ENCODE measurements at regions not wholly inside any gene's neighbourhood (a gene's known extent, or its start where the extent isn't known, plus 50 kb on each side); places are given as distances from the start of the nearest gene placed in this dataset.

DNA sequence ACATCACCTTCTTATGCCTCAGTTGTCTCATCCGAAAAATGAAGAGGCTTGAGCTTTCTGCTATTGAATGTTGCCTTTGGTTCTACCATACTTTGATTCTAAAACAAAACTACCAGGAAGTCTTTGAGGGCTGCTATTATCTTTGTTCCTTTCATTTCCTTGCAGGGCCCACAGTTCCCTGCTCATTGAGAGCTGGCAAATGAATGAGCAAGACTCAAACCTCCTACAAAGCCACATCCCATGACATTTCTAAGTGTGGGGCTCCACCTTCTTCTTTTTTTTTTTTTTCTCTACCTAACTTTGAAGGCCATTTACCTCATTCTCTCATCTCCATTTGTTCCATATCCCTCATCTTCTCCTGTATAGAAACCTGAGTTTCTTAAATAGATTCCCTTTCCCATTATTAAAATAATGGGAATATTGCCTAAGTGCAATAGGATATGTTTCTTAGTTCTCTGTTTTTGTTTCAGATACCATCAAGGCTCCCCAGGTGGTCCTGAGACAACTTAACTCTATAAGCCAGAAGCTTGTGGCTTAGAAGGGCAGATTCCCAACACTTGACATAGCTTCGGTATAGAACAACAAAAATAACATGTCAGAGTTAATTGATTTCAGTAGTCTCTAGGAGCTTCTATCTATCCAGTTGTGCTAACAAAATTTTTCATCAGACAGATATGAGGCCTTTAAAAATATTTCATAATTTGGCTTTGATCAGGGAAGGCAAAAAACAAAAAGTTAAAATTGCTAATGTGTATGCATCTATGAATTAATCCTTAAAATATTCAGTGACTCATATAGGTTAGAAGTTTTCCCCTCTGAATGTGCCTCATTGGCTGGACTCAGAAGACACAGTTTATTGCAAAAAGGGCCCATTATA is 951.6 kb downstream of the TUSC7 start:
- DNase-seq (ENCODE audit: low read depth in 1 of 2, low spot score in 1 of 2), result peak in 1 of 2 donors; percentile 14
- Histone ChIP-seq H3K36me3 (no peaks in the 10 kb centered on the region), H3K27me3 (no peaks in the 10 kb centered on the region), H3K9me3 (ENCODE audit: low read depth) (no peaks in the 10 kb centered on the region), H3K27ac (no peak overlapping the region), H3K4me3 (no peak overlapping the region), H3K4me1 (ENCODE audit: low read depth) (peaks cover 6% of the 10 kb centered on the region)
- TF ChIP-seq, protein P1, sequence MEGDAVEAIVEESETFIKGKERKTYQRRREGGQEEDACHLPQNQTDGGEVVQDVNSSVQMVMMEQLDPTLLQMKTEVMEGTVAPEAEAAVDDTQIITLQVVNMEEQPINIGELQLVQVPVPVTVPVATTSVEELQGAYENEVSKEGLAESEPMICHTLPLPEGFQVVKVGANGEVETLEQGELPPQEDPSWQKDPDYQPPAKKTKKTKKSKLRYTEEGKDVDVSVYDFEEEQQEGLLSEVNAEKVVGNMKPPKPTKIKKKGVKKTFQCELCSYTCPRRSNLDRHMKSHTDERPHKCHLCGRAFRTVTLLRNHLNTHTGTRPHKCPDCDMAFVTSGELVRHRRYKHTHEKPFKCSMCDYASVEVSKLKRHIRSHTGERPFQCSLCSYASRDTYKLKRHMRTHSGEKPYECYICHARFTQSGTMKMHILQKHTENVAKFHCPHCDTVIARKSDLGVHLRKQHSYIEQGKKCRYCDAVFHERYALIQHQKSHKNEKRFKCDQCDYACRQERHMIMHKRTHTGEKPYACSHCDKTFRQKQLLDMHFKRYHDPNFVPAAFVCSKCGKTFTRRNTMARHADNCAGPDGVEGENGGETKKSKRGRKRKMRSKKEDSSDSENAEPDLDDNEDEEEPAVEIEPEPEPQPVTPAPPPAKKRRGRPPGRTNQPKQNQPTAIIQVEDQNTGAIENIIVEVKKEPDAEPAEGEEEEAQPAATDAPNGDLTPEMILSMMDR (IDR thresholded peaks at IDR 0.05; ENCODE audit: low read depth, low read length), result no peak

DNA sequence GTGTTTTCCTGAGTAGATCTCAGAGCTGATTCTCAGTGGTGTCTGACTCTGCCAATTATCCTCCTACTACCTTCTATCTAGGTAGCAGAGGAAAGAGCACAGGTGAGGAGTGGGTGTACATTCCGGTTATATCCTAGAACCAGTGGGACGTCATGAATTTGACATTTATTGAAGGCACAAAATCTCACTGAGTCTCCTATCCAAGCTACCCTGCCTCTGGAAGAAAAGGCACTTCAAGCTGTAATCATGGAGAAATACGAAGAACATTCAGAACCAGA is 952.2 kb downstream of the TUSC7 start:
- H3K4me1 ChIP-seq (ENCODE audit: low read depth), result peaks cover 12% of the 10 kb centered on the region
- TF ChIP-seq, protein P1 (IDR thresholded peaks at IDR 0.05; ENCODE audit: low read depth, low read length), result no peak
- no peak for DNase-seq (ENCODE audit: low read depth in 1 of 2, low spot score in 1 of 2)
- H3K9me3 ChIP-seq (ENCODE audit: low read depth), result no peaks in the 10 kb centered on the region
- no peak overlapping the region for H3K4me3 ChIP-seq
- no peaks in the 10 kb centered on the region for H3K36me3 ChIP-seq
- no peaks in the 10 kb centered on the region for H3K27me3 ChIP-seq
- H3K27ac ChIP-seq, result no peak overlapping the region

DNA sequence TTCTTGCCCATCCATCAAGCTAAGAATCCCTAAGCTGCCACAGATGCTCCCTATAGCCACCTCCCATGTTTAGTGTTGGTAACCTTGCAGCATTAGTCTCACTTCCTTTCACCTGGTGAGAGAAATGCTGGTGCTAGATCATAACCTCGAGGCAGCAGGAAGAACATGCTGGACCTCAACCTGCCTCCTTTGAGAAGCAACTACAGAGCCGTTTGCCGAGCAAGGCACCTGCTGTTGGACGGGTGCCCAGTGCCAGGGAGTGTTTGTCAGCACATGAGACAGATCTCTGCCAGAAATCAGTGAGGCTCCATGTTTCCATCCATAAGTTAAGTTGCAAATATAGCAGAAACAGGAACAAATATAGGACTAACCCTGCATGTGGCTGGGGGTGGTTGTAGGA is 955.7 kb downstream of the TUSC7 start:
- TF ChIP-seq, protein P1 (IDR thresholded peaks at IDR 0.05; ENCODE audit: low read depth, low read length), result no peak
- H3K27ac ChIP-seq, result no peak overlapping the region
- no peaks in the 10 kb centered on the region for H3K9me3 ChIP-seq (ENCODE audit: low read depth)
- H3K4me3 ChIP-seq, result no peak overlapping the region
- DNase-seq (ENCODE audit: low read depth in 1 of 2, low spot score in 1 of 2), result no peak
- no peaks in the 10 kb centered on the region for H3K27me3 ChIP-seq
- H3K36me3 ChIP-seq, result no peaks in the 10 kb centered on the region
- peaks cover 25% of the 10 kb centered on the region for H3K4me1 ChIP-seq (ENCODE audit: low read depth)

DNA sequence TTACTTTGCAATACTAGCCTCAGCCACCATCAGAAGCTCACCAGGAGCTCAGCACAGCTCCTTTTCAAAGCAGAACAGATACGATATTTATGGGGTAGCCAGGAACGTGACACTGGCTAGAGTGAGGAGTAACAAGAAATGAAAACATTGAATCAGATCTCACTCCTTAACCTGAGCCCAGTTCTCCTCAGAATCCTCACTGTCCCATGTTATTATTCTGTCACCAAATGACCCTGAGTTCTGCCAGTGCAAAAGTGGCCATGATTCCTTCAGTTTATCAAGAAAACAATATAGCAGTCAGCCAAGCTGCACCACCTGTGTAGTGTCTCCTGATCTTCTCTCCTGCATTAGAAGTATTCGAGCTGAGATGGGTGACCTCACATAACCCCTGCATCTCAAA is 956.7 kb downstream of the TUSC7 start:
- Histone ChIP-seq H3K9me3 (ENCODE audit: low read depth) (no peaks in the 10 kb centered on the region), H3K4me3 (no peak overlapping the region), H3K27ac (no peak overlapping the region), H3K4me1 (ENCODE audit: low read depth) (peaks cover 25% of the 10 kb centered on the region), H3K27me3 (no peaks in the 10 kb centered on the region), H3K36me3 (no peaks in the 10 kb centered on the region)
- TF ChIP-seq, protein P1 (IDR thresholded peaks at IDR 0.05; ENCODE audit: low read depth, low read length), result no peak
- no peak for DNase-seq (ENCODE audit: low read depth in 1 of 2, low spot score in 1 of 2)

DNA sequence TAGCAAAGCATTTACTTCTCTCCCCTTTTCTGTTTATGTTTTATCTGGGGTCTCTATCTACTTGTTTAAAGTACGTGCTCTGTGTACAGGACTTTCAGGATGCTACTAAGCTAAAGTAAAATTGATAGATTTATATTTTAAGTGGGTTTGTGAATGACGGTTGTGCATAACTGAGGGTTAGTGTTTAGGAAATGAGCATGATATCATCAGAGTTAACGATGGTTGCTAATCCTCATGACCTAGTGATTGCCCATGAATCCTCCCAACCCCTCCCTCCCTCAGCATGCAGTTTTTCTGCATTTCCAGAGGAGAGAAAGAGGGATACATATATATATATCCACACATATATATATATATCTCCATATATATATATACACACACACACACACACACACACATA is 957.2 kb downstream of the TUSC7 start:
- TF ChIP-seq, protein P1 (IDR thresholded peaks at IDR 0.05; ENCODE audit: low read depth, low read length), result no peak
- Histone ChIP-seq H3K4me3 (no peak overlapping the region), H3K9me3 (ENCODE audit: low read depth) (no peaks in the 10 kb centered on the region), H3K36me3 (no peaks in the 10 kb centered on the region), H3K27ac (no peak overlapping the region), H3K4me1 (ENCODE audit: low read depth) (peaks cover 25% of the 10 kb centered on the region), H3K27me3 (no peaks in the 10 kb centered on the region)
- no peak for DNase-seq (ENCODE audit: low read depth in 1 of 2, low spot score in 1 of 2)

Measured in cardiac muscle cell (in vitro differentiated cells and primary cell).